ENCODE measurements at regions not wholly inside any gene's neighbourhood (a gene's known extent, or its start where the extent isn't known, plus 50 kb on each side); places are given as distances from the start of the nearest gene placed in this dataset.

DNA sequence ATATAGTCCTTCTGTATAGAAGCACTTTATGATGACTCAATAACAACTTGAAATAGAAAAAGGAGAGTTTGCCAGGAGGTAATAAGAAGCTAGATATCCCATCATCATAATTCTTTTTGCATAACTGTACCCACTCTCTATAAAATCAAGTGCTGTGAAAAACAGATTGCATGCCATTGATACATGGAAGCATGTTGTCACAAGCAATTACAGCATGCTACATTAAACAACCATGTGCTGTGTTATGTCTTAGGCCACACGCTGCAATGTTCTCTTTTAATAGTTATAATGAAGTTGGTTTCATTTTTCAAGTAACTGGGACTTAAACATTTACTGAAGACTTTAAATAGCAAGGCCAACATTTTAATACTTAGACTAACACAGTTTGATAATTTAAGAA lies 264.2 kb downstream of the RPRM start:
- TF ChIP-seq, protein P1, sequence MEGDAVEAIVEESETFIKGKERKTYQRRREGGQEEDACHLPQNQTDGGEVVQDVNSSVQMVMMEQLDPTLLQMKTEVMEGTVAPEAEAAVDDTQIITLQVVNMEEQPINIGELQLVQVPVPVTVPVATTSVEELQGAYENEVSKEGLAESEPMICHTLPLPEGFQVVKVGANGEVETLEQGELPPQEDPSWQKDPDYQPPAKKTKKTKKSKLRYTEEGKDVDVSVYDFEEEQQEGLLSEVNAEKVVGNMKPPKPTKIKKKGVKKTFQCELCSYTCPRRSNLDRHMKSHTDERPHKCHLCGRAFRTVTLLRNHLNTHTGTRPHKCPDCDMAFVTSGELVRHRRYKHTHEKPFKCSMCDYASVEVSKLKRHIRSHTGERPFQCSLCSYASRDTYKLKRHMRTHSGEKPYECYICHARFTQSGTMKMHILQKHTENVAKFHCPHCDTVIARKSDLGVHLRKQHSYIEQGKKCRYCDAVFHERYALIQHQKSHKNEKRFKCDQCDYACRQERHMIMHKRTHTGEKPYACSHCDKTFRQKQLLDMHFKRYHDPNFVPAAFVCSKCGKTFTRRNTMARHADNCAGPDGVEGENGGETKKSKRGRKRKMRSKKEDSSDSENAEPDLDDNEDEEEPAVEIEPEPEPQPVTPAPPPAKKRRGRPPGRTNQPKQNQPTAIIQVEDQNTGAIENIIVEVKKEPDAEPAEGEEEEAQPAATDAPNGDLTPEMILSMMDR (IDR thresholded peaks at IDR 0.05; ENCODE audit: low read depth, low read length), result no peak
- no peak for TF ChIP-seq EZH2phosphoT487 (IDR thresholded peaks at IDR 0.05; ENCODE audit: low read depth)
